Fibroblast of lung (primary cell): ENCODE measurements at regions not wholly inside any gene's neighbourhood (a gene's known extent, or its start where the extent isn't known, plus 50 kb on each side); places are given as distances from the start of the nearest gene placed in this dataset.

Experiments
- DNase-seq, 2 donors: peaks; one replicate each; pipeline versions ENCODE4 v3.0.0 to v3.0.0-alpha.2; 2010; ENCODE audit warnings: low read depth in 2 of 2
- H2AFZ ChIP-seq: 2 replicates; pipeline ENCODE4 v1.5.1; 2012; ENCODE audit warnings: low read length, control low read depth, inconsistent platforms
- H3K27ac ChIP-seq: 2 replicates; pipeline ENCODE4 v1.5.1; 2011; ENCODE audit warnings: low read length, control low read depth; ENCODE audit not compliant: insufficient read depth
- H3K27me3 ChIP-seq: 2 replicates; pipeline ENCODE4 v1.5.1; 2011; ENCODE audit warnings: mild to moderate bottlenecking, low read length; ENCODE audit not compliant: control insufficient read depth, insufficient read depth
- H3K36me3 ChIP-seq: 2 replicates; pipeline ENCODE4 v1.5.1; 2011; ENCODE audit warnings: low read length; ENCODE audit not compliant: control insufficient read depth, insufficient read depth
- H3K4me1 ChIP-seq: 2 replicates; pipeline ENCODE4 v1.5.1; 2011; ENCODE audit warnings: low read length; ENCODE audit not compliant: control insufficient read depth, insufficient read depth; ENCODE audit errors: extremely low read depth
- H3K4me2 ChIP-seq: 2 replicates; pipeline ENCODE4 v1.5.1; 2011; ENCODE audit warnings: low read length, control low read depth; ENCODE audit not compliant: insufficient read depth; ENCODE audit errors: extremely low read depth
- H3K4me3 ChIP-seq, 4 experiments: fragments of 200-600 bp in 1 of 4; sonication (generic) in 1 of 4; replicated peaks in 1 of 4; 2 replicates each; pipeline ENCODE4 v1.5.1; 2011 to 2016; ENCODE audit warnings: low read length in 4 of 4, low read depth in 3 of 4, mild to moderate bottlenecking in 3 of 4, control low read depth in 2 of 4, inconsistent platforms in 1 of 4, mixed read lengths in 1 of 4; ENCODE audit not compliant: insufficient read depth in 1 of 4; ENCODE audit errors: control extremely low read depth in 1 of 4
- H3K79me2 ChIP-seq: 2 replicates; pipeline ENCODE4 v1.5.1; 2012; ENCODE audit warnings: mild to moderate bottlenecking, low read length, inconsistent platforms; ENCODE audit not compliant: control insufficient read depth, insufficient read depth
- H3K9ac ChIP-seq: 2 replicates; pipeline ENCODE4 v1.5.1; 2011; ENCODE audit warnings: mild to moderate bottlenecking, low read length, control low read depth; ENCODE audit not compliant: insufficient read depth
- H3K9me3 ChIP-seq: 2 replicates; pipeline ENCODE4 v1.5.1; 2012; ENCODE audit warnings: low read depth, low read length; ENCODE audit not compliant: control insufficient read depth, insufficient read depth
- H4K20me1 ChIP-seq: 2 replicates; pipeline ENCODE4 v1.5.1; 2011; ENCODE audit warnings: low read length; ENCODE audit not compliant: control insufficient read depth, insufficient read depth; ENCODE audit errors: extremely low read depth
- CTCF ChIP-seq, 2 donors: IDR thresholded peaks in 1 of 2; conservative IDR thresholded peaks in 1 of 2; 1 replicate in 1 of 2; 2 replicates in 1 of 2; pipeline ENCODE4 v1.5.1; 2011 to 2012; ENCODE audit warnings: low read length in 2 of 2, control low read depth in 1 of 2, inconsistent platforms in 1 of 2, low read depth in 1 of 2, mild to moderate bottlenecking in 1 of 2
- EZH2 ChIP-seq: IDR thresholded peaks from 2 replicates; pipeline ENCODE4 v1.5.1; 2012; ENCODE audit warnings: low read length, control low read depth, mild to moderate bottlenecking; ENCODE audit errors: missing control alignments

DNA sequence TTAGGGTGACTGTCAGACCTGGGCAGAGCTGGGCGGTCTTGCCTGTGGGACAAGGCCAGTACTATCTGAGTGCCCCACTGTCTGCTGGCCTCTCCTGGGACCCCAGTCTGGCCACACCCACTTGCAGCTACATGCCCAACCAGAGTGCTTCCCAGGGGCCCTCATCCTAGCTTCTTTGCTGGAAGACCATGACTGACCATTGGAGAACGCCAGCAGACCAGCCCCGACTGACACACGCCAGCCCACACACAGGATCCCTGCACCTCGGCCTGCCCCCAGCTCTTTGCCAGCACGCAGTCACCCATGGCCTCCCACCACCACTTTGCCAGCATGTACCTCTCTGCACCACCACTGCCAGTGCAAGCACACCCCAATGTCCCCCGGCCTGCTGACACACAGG is 585.7 kb downstream of the ZNF674 start:
- H4K20me1 ChIP-seq, result no peaks in the 10 kb centered on the region
- TF ChIP-seq CTCF (conservative IDR thresholded peaks at IDR 0.05 in 1 of 2, IDR thresholded peaks at IDR 0.05 in 1 of 2; ENCODE audit: low read depth in 1 of 2, low read length in 2 of 2), result no peak
- no peak for TF ChIP-seq EZH2
- H3K27me3 ChIP-seq, result no peaks in the 10 kb centered on the region
- no peak overlapping the region for H3K4me3 ChIP-seq
- H3K79me2 ChIP-seq, result no peaks in the 10 kb centered on the region
- no peak overlapping the region for H2AFZ ChIP-seq
- H3K4me1 ChIP-seq, result no peaks in the 10 kb centered on the region
- no peak overlapping the region for H3K9ac ChIP-seq
- H3K27ac ChIP-seq, result no peak overlapping the region
- DNase-seq, result no peak
- no peaks in the 10 kb centered on the region for H3K9me3 ChIP-seq
- no peak overlapping the region for H3K4me2 ChIP-seq
- no peaks in the 10 kb centered on the region for H3K36me3 ChIP-seq

- Histone ChIP-seq H3K9me3 (no peaks in the 10 kb centered on the region), H3K27me3 (no peaks in the 10 kb centered on the region), H3K4me2 (no peak overlapping the region), H3K36me3 (no peaks in the 10 kb centered on the region), H3K9ac (no peak overlapping the region), H3K4me3 (no peak overlapping the region), H3K79me2 (no peaks in the 10 kb centered on the region), H3K27ac (no peak overlapping the region), H4K20me1 (no peaks in the 10 kb centered on the region), H3K4me1 (no peaks in the 10 kb centered on the region), H2AFZ (no peak overlapping the region)
- TF ChIP-seq EZH2 (no peak), CTCF (conservative IDR thresholded peaks at IDR 0.05 in 1 of 2, IDR thresholded peaks at IDR 0.05 in 1 of 2; ENCODE audit: low read depth in 1 of 2, low read length in 2 of 2) (no peak)
- no peak for DNase-seq
Observed at GRCh38 chrX:45956191-45956870, 588.9 kb downstream of the ZNF674 start.

DNA sequence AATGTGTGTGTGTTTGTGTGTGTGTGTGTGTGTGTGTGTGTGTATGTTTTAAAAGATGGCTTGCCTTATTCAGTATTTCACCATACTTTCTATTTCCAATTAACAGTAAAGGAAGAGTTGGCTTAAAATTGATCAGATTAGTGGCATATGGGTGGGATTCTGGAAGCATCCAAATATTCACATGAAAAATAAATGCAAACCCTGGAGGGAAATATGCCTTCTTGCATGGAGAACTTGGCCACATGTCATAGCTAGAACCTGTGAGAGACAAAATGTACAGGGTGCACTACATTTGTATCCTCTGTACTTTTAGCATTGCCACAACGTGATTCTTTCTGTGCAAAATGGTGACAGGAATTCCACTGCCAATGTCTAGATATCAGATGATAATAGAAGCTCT is 589.6 kb downstream of the ZNF674 start:
- no peak overlapping the region for H3K27ac ChIP-seq
- H3K4me2 ChIP-seq, result no peak overlapping the region
- no peak for DNase-seq
- H3K27me3 ChIP-seq, result no peaks in the 10 kb centered on the region
- H4K20me1 ChIP-seq, result no peaks in the 10 kb centered on the region
- no peaks in the 10 kb centered on the region for H3K4me1 ChIP-seq
- H3K9ac ChIP-seq, result no peak overlapping the region
- H3K79me2 ChIP-seq, result no peaks in the 10 kb centered on the region
- no peaks in the 10 kb centered on the region for H3K9me3 ChIP-seq
- TF ChIP-seq CTCF (conservative IDR thresholded peaks at IDR 0.05 in 1 of 2, IDR thresholded peaks at IDR 0.05 in 1 of 2; ENCODE audit: low read depth in 1 of 2, low read length in 2 of 2) (no peak), EZH2 (no peak)
- H2AFZ ChIP-seq, result no peak overlapping the region
- no peak overlapping the region for H3K4me3 ChIP-seq
- no peaks in the 10 kb centered on the region for H3K36me3 ChIP-seq
